GM21529 (cell line): ENCODE measurements at regions not wholly inside any gene's neighbourhood (a gene's known extent, or its start where the extent isn't known, plus 50 kb on each side); places are given as distances from the start of the nearest gene placed in this dataset.
"Not testable (repeated sequence)": the region's sequence is repeated elsewhere in the genome, so short reads cannot be mapped to it uniquely, and the experiment has no call there.

Source experiments
- ATAC-seq: cut with Tn5 transposase; IDR thresholded peaks from one replicate; pipeline ENCODE4 v1.9.1; 2021; ENCODE audit not compliant: unreplicated experiment

GRCh38 chr2:53610260-53610659, 157.3 kb upstream of the CHAC2 start:
- no peak for ATAC-seq

GRCh38 chr2:53609551-53609950, 158.1 kb upstream of the CHAC2 start:
- no peak for ATAC-seq

GRCh38 chr2:53608293-53608692, 159.3 kb upstream of the CHAC2 start:
- no peak for ATAC-seq

GRCh38 chr2:53600815-53601214, 166.8 kb upstream of the CHAC2 start:
- ATAC-seq = no peak

GRCh38 chr2:53586733-53587612, 180.6 kb upstream of the CHAC2 start:
- ATAC-seq = not testable (repeated sequence)

- ATAC-seq = no peak
Observed at GRCh38 chr2:53584986-53585385, 182.6 kb upstream of the CHAC2 start.

- ATAC-seq = no peak
Observed at GRCh38 chr2:53583583-53583982, 184.0 kb upstream of the CHAC2 start.

- ATAC-seq = no peak
Observed at GRCh38 chr2:53582556-53582955, 185.0 kb upstream of the CHAC2 start.

GRCh38 chr2:53576166-53576565, 191.4 kb upstream of the CHAC2 start:
- ATAC-seq = no peak

- no peak for ATAC-seq
Observed at GRCh38 chr2:53575721-53576124, 191.9 kb upstream of the CHAC2 start.

- ATAC-seq = no peak
Observed at GRCh38 chr2:53572696-53573095, 194.9 kb upstream of the CHAC2 start.

GRCh38 chr2:53569957-53570727, 197.5 kb upstream of the CHAC2 start:
- no peak for ATAC-seq

- ATAC-seq = no peak
Observed at GRCh38 chr2:53568469-53568868, 199.1 kb upstream of the CHAC2 start.

GRCh38 chr2:53567073-53567472, 200.5 kb upstream of the CHAC2 start:
- ATAC-seq = no peak

GRCh38 chr2:53562407-53562806, 205.2 kb upstream of the CHAC2 start:
- no peak for ATAC-seq

- ATAC-seq = no peak
Observed at GRCh38 chr2:53561155-53561554, 206.4 kb upstream of the CHAC2 start.

GRCh38 chr2:53559302-53559966, 208.2 kb upstream of the CHAC2 start:
- ATAC-seq = no peak

- no peak for ATAC-seq
Observed at GRCh38 chr2:53558867-53559266, 208.7 kb upstream of the CHAC2 start.

GRCh38 chr2:53549497-53549896, 218.1 kb upstream of the CHAC2 start:
- no peak for ATAC-seq

GRCh38 chr2:53545604-53546003, 222.0 kb upstream of the CHAC2 start:
- ATAC-seq = no peak

GRCh38 chr2:53544871-53545558, 222.6 kb upstream of the CHAC2 start:
- ATAC-seq = no peak
